ENCODE measurements at regions not wholly inside any gene's neighbourhood (a gene's known extent, or its start where the extent isn't known, plus 50 kb on each side); places are given as distances from the start of the nearest gene placed in this dataset.
"Not testable (repeated sequence)": the region's sequence is repeated elsewhere in the genome, so short reads cannot be mapped to it uniquely, and the experiment has no call there.

DNA sequence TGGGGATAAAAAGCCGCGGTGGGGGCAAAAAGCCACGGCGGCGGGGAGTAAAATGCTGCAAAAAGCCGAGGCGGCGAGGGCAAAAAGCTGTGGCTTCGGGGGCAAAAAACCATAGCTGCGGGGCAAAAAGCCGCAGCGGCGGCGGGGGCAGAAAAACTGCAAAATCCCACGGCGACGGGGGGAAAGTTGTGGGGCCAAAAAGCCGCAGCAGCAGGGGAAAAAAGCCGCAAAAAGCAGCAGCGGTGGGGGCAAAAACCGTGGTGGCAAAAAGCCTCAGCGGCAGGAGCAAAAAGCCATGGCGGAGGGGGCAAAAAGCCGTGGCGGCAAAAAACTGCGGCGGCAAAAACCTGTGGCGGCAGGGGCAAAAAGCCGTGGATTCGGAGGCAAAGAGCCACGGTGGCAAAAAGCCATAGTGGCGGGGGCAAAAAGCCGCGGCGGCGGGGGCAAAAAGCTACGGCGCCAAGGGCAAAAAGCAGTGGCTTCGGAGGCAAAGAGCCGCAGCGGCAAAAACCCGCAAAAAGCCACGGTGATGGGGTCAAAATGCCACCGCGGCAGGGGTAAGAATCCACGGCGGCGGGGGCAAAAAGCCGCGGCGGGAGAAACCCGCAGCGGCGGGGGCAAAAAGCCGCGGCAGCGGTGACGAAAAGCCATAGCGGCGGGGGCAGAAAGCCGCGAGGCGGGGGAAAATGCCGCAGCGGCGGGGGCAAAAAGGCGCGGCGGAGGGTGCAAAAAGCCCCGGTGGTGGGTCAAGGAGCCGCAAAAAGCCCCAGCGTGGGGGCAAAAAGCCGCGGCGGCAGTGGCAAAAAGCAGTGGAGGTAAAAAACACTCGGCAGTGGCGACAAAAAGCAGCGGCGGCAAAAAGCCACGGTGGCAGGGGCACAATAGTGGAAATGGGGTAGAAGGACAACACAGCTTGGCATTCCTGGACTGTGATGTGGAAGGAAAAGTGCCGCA lies 192.8 kb downstream of the SHCBP1 start:
- TF ChIP-seq, protein P1, sequence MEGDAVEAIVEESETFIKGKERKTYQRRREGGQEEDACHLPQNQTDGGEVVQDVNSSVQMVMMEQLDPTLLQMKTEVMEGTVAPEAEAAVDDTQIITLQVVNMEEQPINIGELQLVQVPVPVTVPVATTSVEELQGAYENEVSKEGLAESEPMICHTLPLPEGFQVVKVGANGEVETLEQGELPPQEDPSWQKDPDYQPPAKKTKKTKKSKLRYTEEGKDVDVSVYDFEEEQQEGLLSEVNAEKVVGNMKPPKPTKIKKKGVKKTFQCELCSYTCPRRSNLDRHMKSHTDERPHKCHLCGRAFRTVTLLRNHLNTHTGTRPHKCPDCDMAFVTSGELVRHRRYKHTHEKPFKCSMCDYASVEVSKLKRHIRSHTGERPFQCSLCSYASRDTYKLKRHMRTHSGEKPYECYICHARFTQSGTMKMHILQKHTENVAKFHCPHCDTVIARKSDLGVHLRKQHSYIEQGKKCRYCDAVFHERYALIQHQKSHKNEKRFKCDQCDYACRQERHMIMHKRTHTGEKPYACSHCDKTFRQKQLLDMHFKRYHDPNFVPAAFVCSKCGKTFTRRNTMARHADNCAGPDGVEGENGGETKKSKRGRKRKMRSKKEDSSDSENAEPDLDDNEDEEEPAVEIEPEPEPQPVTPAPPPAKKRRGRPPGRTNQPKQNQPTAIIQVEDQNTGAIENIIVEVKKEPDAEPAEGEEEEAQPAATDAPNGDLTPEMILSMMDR (IDR thresholded peaks at IDR 0.05), result no peak
- intact Hi-C loops (cut with DNase I), result no loop called here
- no peaks in the 10 kb centered on the region for H3K4me1 ChIP-seq
- H3K27ac ChIP-seq, result no peak overlapping the region
- peak in 1 of 4 donors; percentile 52 for DNase-seq
- H3K27me3 ChIP-seq, result peaks cover 3 to 24% of the 10 kb centered on the region in 2 donors
- peaks cover 0 to 18% of the 10 kb centered on the region in 2 donors for H3K9me3 ChIP-seq
- no peak overlapping the region for H3K4me3 ChIP-seq
- no peak for ATAC-seq
- no peaks in the 10 kb centered on the region for H3K36me3 ChIP-seq

- H3K27ac ChIP-seq, result no peak overlapping the region
- no peaks in the 10 kb centered on the region for H3K36me3 ChIP-seq
- H3K27me3 ChIP-seq, result peaks cover 3 to 24% of the 10 kb centered on the region in 2 donors
- H3K9me3 ChIP-seq, result peaks cover 0 to 22% of the 10 kb centered on the region in 2 donors
- TF ChIP-seq, protein P1 (IDR thresholded peaks at IDR 0.05), result no peak
- H3K4me1 ChIP-seq, result no peaks in the 10 kb centered on the region
- peak in 1 of 4 donors; percentile 42 for DNase-seq
- no peak for ATAC-seq
- no peak overlapping the region for H3K4me3 ChIP-seq
- intact Hi-C loops (cut with DNase I), result no loop called here
Measured at GRCh38 chr16:46427340-46428107, 193.7 kb downstream of the SHCBP1 start.

- no peak for ATAC-seq
- intact Hi-C loops (cut with DNase I), result no loop called here
Measured at GRCh38 chr16:46426336-46426735, 194.8 kb downstream of the SHCBP1 start.

DNA sequence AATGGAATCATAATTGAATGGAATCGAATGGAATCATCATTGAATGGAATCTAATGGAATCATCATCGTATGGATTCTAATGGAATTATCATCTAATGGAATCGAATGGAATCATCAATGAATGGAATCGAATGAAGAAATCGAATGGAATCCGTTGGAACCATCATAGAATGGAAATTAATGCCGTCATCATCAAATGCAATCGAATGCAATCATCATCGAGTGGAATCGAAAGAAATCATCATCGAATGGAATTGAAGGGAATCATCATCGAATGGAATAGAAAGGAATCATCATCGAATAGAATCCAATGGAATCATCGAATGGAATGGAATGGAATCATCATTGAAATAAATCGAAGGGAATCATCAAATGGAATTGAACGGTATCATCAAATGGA lies 217.2 kb downstream of the SHCBP1 start:
- no peak for ATAC-seq
- Histone ChIP-seq H3K27me3 (no peaks in the 10 kb centered on the region), H3K4me3 (no peak overlapping the region), H3K4me1 (no peaks in the 10 kb centered on the region), H3K36me3 (no peaks in the 10 kb centered on the region), H3K9me3 (peaks cover 0 to 38% of the 10 kb centered on the region in 2 donors), H3K27ac (no peak overlapping the region)
- DNase-seq, result no peak
- TF ChIP-seq, protein P1 (IDR thresholded peaks at IDR 0.05), result no peak
- intact Hi-C loops (cut with DNase I), result no loop called here

More at GRCh38 chr16:46426336-46426735, 194.8 kb downstream of the SHCBP1 start:
- DNase-seq, result no peak
- Histone ChIP-seq H3K27me3 (peaks cover 3 to 24% of the 10 kb centered on the region in 2 donors), H3K4me3 (no peak overlapping the region), H3K4me1 (no peaks in the 10 kb centered on the region), H3K27ac (no peak overlapping the region), H3K36me3 (no peaks in the 10 kb centered on the region), H3K9me3 (peaks cover 0 to 34% of the 10 kb centered on the region in 2 donors)
- TF ChIP-seq, protein P1 (IDR thresholded peaks at IDR 0.05), result no peak

- H3K4me1 ChIP-seq; H3K36me3 ChIP-seq; DNase-seq; H3K27ac ChIP-seq; intact Hi-C loops (cut with DNase I); H3K27me3 ChIP-seq; H3K4me3 ChIP-seq; ATAC-seq: not testable (repeated sequence)
- H3K9me3 ChIP-seq, result peaks cover 5 to 10% of the 10 kb centered on the region in 2 donors
Measured at GRCh38 chr16:46398559-46398958, 222.6 kb downstream of the SHCBP1 start.

DNA sequence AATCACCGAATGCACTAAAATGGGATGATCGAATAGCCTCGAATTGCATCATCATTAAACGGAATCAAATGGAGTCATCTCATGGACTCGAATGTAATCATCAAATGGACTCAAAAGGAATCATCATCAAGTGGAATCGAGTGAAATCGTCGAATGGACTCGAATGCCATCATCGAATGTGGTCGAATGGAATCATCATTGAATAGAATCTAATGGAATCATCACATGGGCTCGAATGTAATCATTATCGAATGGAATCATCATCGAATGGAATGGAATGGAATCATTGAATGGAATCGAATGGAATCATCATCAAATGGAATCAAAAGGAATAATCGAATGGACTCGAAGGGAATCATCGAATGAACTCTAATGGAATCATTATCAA lies 224.3 kb downstream of the SHCBP1 start:
- intact Hi-C loops (cut with DNase I); H3K36me3 ChIP-seq; H3K27ac ChIP-seq; H3K4me1 ChIP-seq; DNase-seq; H3K4me3 ChIP-seq; H3K27me3 ChIP-seq; ATAC-seq: not testable (repeated sequence)
- peaks cover 5 to 10% of the 10 kb centered on the region in 2 donors for H3K9me3 ChIP-seq

DNA sequence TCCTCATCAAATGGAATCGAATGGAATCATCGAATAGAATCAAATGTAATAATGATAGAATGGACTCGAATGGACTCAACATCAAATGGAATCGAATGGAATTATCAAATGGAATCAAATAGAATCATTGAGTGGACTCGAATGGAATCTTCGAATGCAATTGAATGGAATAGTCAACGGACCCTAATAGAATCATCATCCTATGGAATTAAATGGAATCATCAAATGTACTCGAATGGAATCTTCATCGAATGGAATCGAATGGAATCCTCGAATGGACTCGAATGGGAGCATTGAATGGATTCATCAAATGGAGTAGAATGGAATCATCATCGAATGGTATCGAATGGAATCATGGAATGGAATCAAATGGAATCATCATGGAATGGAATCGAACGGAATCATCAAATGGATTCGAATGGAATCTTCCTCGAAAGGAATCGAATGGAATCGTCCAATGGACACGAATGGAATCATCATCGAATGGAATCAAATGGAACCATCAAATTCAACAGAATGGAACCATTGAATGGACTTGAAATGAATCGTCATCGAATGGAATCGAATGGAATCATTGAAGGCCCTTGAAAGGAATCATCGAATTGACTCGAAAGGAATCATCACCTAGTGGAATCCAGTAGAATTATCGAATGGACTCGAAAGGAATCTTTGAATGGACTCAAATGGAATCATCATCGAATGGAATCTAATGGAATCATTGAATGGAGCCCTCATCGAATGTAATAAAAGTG lies 224.9 kb downstream of the SHCBP1 start:
- H3K36me3 ChIP-seq, H3K4me1 ChIP-seq: not testable (repeated sequence)

DNA sequence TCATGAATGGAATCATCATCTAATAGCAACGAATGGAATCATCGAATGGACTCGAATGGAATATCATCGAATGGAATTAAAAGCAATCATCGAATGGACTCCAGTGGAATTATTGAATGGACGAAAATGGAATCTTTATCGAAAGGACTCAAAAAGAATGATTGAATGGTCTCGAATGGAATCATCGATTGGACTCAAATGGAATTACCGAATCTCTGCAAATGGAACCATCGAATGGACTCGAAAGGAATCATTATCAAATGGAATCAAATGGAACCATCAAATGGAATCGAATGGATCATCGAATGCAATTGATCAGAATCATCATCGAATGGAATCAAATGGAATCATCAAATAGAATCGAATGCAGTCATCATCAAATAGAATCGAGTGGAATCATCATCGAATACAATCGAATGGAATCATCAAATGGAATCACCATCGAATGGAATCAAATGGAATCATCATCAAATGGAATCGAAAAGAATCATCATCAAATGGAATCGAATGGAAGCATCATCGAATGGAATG lies 225.7 kb downstream of the SHCBP1 start:
- intact Hi-C loops (cut with DNase I); DNase-seq; H3K27me3 ChIP-seq; H3K27ac ChIP-seq; H3K4me1 ChIP-seq; ATAC-seq; H3K36me3 ChIP-seq; H3K4me3 ChIP-seq: not testable (repeated sequence)
- peaks cover 5 to 10% of the 10 kb centered on the region in 2 donors for H3K9me3 ChIP-seq

More for the DNA sequence above, 224.9 kb downstream of the SHCBP1 start:
- H3K9me3 ChIP-seq, result peaks cover 5 to 10% of the 10 kb centered on the region in 2 donors
- intact Hi-C loops (cut with DNase I); H3K27me3 ChIP-seq; H3K4me3 ChIP-seq; ATAC-seq; DNase-seq; H3K27ac ChIP-seq: not testable (repeated sequence)
